ENCODE measurements at regions not wholly inside any gene's neighbourhood (a gene's known extent, or its start where the extent isn't known, plus 50 kb on each side); places are given as distances from the start of the nearest gene placed in this dataset.

DNA sequence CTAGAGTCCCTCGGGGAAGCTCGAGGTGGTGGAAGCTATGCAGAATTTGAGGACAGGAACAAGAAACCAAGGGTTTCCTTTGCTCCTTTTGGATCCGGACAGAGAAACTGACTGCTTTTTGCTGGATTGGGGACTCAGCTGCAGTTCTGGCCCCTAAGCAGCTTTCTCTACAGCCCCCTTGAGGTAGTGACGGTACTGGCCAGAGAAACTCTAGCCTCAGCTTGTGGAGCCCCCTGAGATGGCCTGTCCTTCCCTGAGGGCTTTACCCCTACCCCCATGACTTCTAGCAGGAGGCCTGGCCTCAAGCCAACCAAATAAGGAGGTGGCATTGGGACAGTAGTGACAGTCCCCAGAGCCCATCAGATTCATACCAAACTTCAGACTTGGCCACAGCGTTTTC lies 118.1 kb downstream of the IRX5 start:
- H3K9me2 ChIP-seq (replicated peaks; ENCODE audit: low read length): no peaks in the 10 kb centered on the region
- intact Hi-C loops (cut with micrococcal nuclease): no loop called here
- TF ChIP-seq EZH2phosphoT487 (IDR thresholded peaks at IDR 0.05; ENCODE audit: borderline replicate concordance, low read length): no peak
- TF ChIP-seq EZH2 (IDR thresholded peaks at IDR 0.05; ENCODE audit: low read length, unreplicated experiment): no peak
- TF ChIP-seq CTCF (conservative IDR thresholded peaks at IDR 0.05; ENCODE audit: low read depth, low read length): no peak
- ChIA-PET CTCF (no interaction called here), POLR2A (ENCODE audit: unreplicated experiment) (no interaction called here)
- H3K9me3 ChIP-seq (ENCODE audit: low read length): no peaks in the 10 kb centered on the region
- no peaks in the 10 kb centered on the region for H3K27me3 ChIP-seq (ENCODE audit: low read length)
- no peak for ATAC-seq
- no peak overlapping the region for H3K4me2 ChIP-seq (ENCODE audit: low read length)
- H2AFZ ChIP-seq (ENCODE audit: low read length): no peak overlapping the region
- no peak overlapping the region for H3K9ac ChIP-seq (ENCODE audit: low read length)
- H3K36me3 ChIP-seq (ENCODE audit: low read depth, low read length): no peaks in the 10 kb centered on the region
- H3K79me2 ChIP-seq (ENCODE audit: low read length): no peaks in the 10 kb centered on the region
- H3K27ac ChIP-seq (ENCODE audit: low read length): no peak overlapping the region
- no peaks in the 10 kb centered on the region for H4K20me1 ChIP-seq (ENCODE audit: low read length)
- no peaks in the 10 kb centered on the region for H3K4me1 ChIP-seq (ENCODE audit: insufficient read depth, low read length)
- BruUV-seq (replicated peaks): no TSS peak
- H3K4me3 ChIP-seq (ENCODE audit: low read length): no peak overlapping the region
- no peak for DNase-seq
- no peaks in the 10 kb centered on the region for H3F3A ChIP-seq (ENCODE audit: low read length, unreplicated experiment)

DNA sequence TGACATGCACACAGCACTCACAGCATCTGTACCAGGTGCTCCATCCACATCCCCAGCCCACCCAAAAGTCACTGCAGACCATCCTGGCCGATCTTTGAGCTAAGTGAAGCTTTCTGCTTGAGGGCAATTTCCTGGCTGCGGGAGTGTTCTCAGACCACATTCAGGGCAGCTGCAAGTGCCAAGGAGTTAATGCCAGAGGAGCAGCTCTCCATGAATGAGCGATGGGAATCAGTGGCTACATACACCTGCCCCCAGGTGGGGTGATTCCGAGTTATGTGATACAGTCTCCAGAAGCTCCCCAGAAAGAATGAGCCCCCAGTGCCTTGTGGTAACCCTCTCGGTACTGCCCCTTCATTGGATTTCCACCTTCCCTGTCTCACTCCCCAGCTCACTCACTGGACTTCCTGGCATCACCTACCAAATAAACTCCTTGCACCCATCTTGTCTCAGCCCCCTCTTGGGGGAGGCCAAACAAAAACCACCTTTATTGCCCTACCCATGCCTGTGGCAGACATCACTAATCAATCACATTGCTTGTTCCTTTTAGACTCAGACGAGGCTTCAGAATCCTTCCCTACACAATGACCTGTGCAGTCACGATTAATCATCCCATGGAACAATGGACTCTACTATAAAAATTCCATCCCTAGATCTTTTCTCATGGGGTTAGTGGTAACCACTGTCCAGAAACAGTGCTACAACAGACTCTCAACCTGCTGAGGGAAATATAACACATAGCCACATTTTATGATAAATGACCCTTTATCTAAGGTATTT lies 121.1 kb downstream of the IRX5 start:
- no peak overlapping the region for H3K4me2 ChIP-seq (ENCODE audit: low read length)
- no peaks in the 10 kb centered on the region for H3K27me3 ChIP-seq (ENCODE audit: low read length)
- H2AFZ ChIP-seq (ENCODE audit: low read length): no peak overlapping the region
- H4K20me1 ChIP-seq (ENCODE audit: low read length): no peaks in the 10 kb centered on the region
- no peak overlapping the region for H3K4me3 ChIP-seq (ENCODE audit: low read length)
- no peaks in the 10 kb centered on the region for H3K9me3 ChIP-seq (ENCODE audit: low read length)
- H3K4me1 ChIP-seq (ENCODE audit: insufficient read depth, low read length): no peaks in the 10 kb centered on the region
- no peak for ATAC-seq
- H3K36me3 ChIP-seq (ENCODE audit: low read depth, low read length): no peaks in the 10 kb centered on the region
- H3K27ac ChIP-seq (ENCODE audit: low read length): no peak overlapping the region
- no peak overlapping the region for H3K9ac ChIP-seq (ENCODE audit: low read length)
- no peaks in the 10 kb centered on the region for H3K79me2 ChIP-seq (ENCODE audit: low read length)
- no peak for DNase-seq
- TF ChIP-seq EZH2phosphoT487 (IDR thresholded peaks at IDR 0.05; ENCODE audit: borderline replicate concordance, low read length): no peak
- no peak for TF ChIP-seq CTCF (conservative IDR thresholded peaks at IDR 0.05; ENCODE audit: low read depth, low read length)
- no peak for TF ChIP-seq EZH2 (IDR thresholded peaks at IDR 0.05; ENCODE audit: low read length, unreplicated experiment)
- intact Hi-C loops (cut with micrococcal nuclease): no loop called here
- ChIA-PET CTCF (no interaction called here), POLR2A (ENCODE audit: unreplicated experiment) (no interaction called here)
- BruUV-seq (replicated peaks): no TSS peak
- H3F3A ChIP-seq (ENCODE audit: low read length, unreplicated experiment): no peaks in the 10 kb centered on the region
- H3K9me2 ChIP-seq (replicated peaks; ENCODE audit: low read length): no peaks in the 10 kb centered on the region

DNA sequence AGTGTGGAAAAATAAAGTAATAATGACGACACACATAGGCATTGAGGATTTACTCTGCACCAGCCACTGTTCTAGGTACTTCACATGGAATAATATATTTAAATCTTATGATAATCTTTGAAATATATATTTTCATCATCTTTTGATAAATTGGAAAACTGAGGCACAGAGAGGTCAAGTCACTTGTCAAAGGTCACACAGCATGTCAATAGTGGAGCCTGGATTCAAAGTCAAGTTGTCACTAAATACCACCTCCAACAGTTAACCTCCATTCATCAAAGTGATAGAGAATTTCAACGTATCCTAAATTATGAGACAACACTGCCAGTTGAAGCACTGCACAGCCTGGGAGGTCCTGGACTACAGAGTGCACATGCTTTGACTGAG lies 121.7 kb downstream of the IRX5 start:
- ATAC-seq (no peak), DNase-seq (no peak)
- H3K9me2 ChIP-seq (replicated peaks; ENCODE audit: low read length): no peaks in the 10 kb centered on the region
- no TSS peak for BruUV-seq (replicated peaks)
- no peaks in the 10 kb centered on the region for H3K79me2 ChIP-seq (ENCODE audit: low read length)
- no peak overlapping the region for H3K4me2 ChIP-seq (ENCODE audit: low read length)
- no peak overlapping the region for H3K4me3 ChIP-seq (ENCODE audit: low read length)
- H3K27ac ChIP-seq (ENCODE audit: low read length): no peak overlapping the region
- H3K36me3 ChIP-seq (ENCODE audit: low read depth, low read length): no peaks in the 10 kb centered on the region
- no peak overlapping the region for H3K9ac ChIP-seq (ENCODE audit: low read length)
- H4K20me1 ChIP-seq (ENCODE audit: low read length): no peaks in the 10 kb centered on the region
- TF ChIP-seq EZH2 (IDR thresholded peaks at IDR 0.05; ENCODE audit: low read length, unreplicated experiment) (no peak), CTCF (conservative IDR thresholded peaks at IDR 0.05; ENCODE audit: low read depth, low read length) (no peak), EZH2phosphoT487 (IDR thresholded peaks at IDR 0.05; ENCODE audit: borderline replicate concordance, low read length) (no peak)
- H3K27me3 ChIP-seq (ENCODE audit: low read length): no peaks in the 10 kb centered on the region
- no peaks in the 10 kb centered on the region for H3K4me1 ChIP-seq (ENCODE audit: insufficient read depth, low read length)
- intact Hi-C loops (cut with micrococcal nuclease): no loop called here
- no peak overlapping the region for H2AFZ ChIP-seq (ENCODE audit: low read length)
- no peaks in the 10 kb centered on the region for H3K9me3 ChIP-seq (ENCODE audit: low read length)
- POLR2A ChIA-PET (ENCODE audit: unreplicated experiment): no interaction called here
- H3F3A ChIP-seq (ENCODE audit: low read length, unreplicated experiment): no peaks in the 10 kb centered on the region
- CTCF ChIA-PET: no interaction called here
